Heart left ventricle (tissue), 13 donors: ENCODE measurements at regions not wholly inside any gene's neighbourhood (a gene's known extent, or its start where the extent isn't known, plus 50 kb on each side); places are given as distances from the start of the nearest gene placed in this dataset.

Experiments used
- POLR2A ChIP-seq, 2 donors: fragments of 450-650 bp; IDR thresholded peaks; one replicate each; pipeline ENCODE4 v1.6.1; 2017; ENCODE audit warnings: antibody characterized with exemption in 2 of 2, mild to moderate bottlenecking in 2 of 2, moderate library complexity in 2 of 2
- TF ChIP-seq, protein P1 (sequence below), 12 donors: fragments of 200-600 bp; sonication (generic) in 4 of 12; IDR thresholded peaks; one replicate each; pipeline versions ENCODE4 v1.5.0 to v1.8.0; 2018 to 2022; ENCODE audit warnings: antibody characterized with exemption in 12 of 12, mild to moderate bottlenecking in 5 of 12
- donor health status: ischemic (EF 13 %, LVEDD 7.1; RV severe dilation, severe dysfunction).
- donor health status: DM: no; HTN: yes; CAD: no.
- donor health status: DM: no; HTN: no; CAD: no.
- donor health status: ischemic (EF 25% LVEDD 6.9; RV normal size, moderate dysfunction).
- donor health status: ischemic (EF 25% LVEDD 5.7; RV mildly dilated, moderate dysfunction).
- donor health status: ischemic (EF 35%, LVEDD 5.7; RV mildly dilated, moderate dysfunction).
- donor health status: nonischemic (EF 11% LVEDD 7.7; RV severe dilation, severe dysfunction).
- donor health status: DM: yes; HTN: yes; CAD: no.
- donor health status: PGD.
- donor health status: ischemic (EF 29% LVEDD 5.4; RV normal size, mild dysfunction).
- donor health status: nonischemic (EF 23%, LVEDD 6.1; RV moderate dilation, normal function).

DNA sequence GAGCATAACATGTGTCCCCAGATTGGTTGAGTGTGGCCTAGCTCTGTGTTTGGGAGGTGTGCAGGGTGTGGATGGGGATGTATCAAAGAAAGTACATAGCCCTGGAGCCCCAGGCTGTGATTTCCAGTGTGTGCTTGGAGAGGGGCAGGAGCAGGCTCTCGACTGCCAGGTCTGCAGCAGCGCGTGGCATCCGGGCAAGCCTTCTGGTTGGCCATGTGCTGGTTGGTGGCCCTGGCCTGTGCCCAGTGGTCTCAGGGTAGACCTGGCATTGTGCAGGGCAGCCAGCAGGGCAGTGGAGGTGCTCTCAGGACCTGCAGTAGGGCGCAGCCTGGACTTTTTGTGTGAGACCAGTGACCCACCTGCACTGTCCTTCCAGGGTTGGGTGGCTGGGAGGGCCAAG, 231.5 kb downstream of the UBE3A start:
- TF ChIP-seq, protein P1, sequence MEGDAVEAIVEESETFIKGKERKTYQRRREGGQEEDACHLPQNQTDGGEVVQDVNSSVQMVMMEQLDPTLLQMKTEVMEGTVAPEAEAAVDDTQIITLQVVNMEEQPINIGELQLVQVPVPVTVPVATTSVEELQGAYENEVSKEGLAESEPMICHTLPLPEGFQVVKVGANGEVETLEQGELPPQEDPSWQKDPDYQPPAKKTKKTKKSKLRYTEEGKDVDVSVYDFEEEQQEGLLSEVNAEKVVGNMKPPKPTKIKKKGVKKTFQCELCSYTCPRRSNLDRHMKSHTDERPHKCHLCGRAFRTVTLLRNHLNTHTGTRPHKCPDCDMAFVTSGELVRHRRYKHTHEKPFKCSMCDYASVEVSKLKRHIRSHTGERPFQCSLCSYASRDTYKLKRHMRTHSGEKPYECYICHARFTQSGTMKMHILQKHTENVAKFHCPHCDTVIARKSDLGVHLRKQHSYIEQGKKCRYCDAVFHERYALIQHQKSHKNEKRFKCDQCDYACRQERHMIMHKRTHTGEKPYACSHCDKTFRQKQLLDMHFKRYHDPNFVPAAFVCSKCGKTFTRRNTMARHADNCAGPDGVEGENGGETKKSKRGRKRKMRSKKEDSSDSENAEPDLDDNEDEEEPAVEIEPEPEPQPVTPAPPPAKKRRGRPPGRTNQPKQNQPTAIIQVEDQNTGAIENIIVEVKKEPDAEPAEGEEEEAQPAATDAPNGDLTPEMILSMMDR (IDR thresholded peaks at IDR 0.05), result no peak
- TF ChIP-seq POLR2A (IDR thresholded peaks at IDR 0.05), result no peak
